ENCODE measurements at regions not wholly inside any gene's neighbourhood (a gene's known extent, or its start where the extent isn't known, plus 50 kb on each side); places are given as distances from the start of the nearest gene placed in this dataset.
"Not testable (repeated sequence)": the region's sequence is repeated elsewhere in the genome, so short reads cannot be mapped to it uniquely, and the experiment has no call there.

GRCh38 chr18:78268226-78268988 is 711.2 kb upstream of the SALL3 start:
- DNase-seq (ENCODE audit: low read depth): no peak
- H3K4me3 ChIP-seq (ENCODE audit: low read depth, low read length): no peak overlapping the region
- no peak for TF ChIP-seq MYC (IDR thresholded peaks at IDR 0.05; ENCODE audit: low read depth, low read length)
- TF ChIP-seq MAX (IDR thresholded peaks at IDR 0.05; ENCODE audit: low read depth, low read length): no peak
- no peak for TF ChIP-seq POLR2A (IDR thresholded peaks at IDR 0.05; ENCODE audit: extremely low read depth, insufficient read length)
- no peak for TF ChIP-seq CTCF (IDR thresholded peaks at IDR 0.05; ENCODE audit: low read depth, low read length)

GRCh38 chr18:78271790-78272189 is 707.8 kb upstream of the SALL3 start:
- no peak for TF ChIP-seq CTCF (IDR thresholded peaks at IDR 0.05; ENCODE audit: low read depth, low read length)
- no peak for TF ChIP-seq POLR2A (IDR thresholded peaks at IDR 0.05; ENCODE audit: extremely low read depth, insufficient read length)
- TF ChIP-seq MAX (IDR thresholded peaks at IDR 0.05; ENCODE audit: low read depth, low read length): no peak
- no peak overlapping the region for H3K4me3 ChIP-seq (ENCODE audit: low read depth, low read length)
- no peak for DNase-seq (ENCODE audit: low read depth)

GRCh38 chr18:78273876-78274275 is 705.7 kb upstream of the SALL3 start:
- H3K4me3 ChIP-seq (ENCODE audit: low read depth, low read length): no peak overlapping the region
- no peak for DNase-seq (ENCODE audit: low read depth)
- no peak for TF ChIP-seq CTCF (IDR thresholded peaks at IDR 0.05; ENCODE audit: low read depth, low read length)

GRCh38 chr18:78283425-78283824 is 696.2 kb upstream of the SALL3 start:
- H3K4me3 ChIP-seq (ENCODE audit: low read depth, low read length); DNase-seq (ENCODE audit: low read depth): not testable (repeated sequence)

- no peak for DNase-seq (ENCODE audit: low read depth)
- TF ChIP-seq CTCF (IDR thresholded peaks at IDR 0.05; ENCODE audit: low read depth, low read length) (no peak), POLR2A (IDR thresholded peaks at IDR 0.05; ENCODE audit: extremely low read depth, insufficient read length) (no peak), MYC (IDR thresholded peaks at IDR 0.05; ENCODE audit: low read depth, low read length) (no peak), MAX (IDR thresholded peaks at IDR 0.05; ENCODE audit: low read depth, low read length) (no peak)
- no peak overlapping the region for H3K4me3 ChIP-seq (ENCODE audit: low read depth, low read length)
Measured at GRCh38 chr18:78292618-78293380, 686.8 kb upstream of the SALL3 start.

- H3K4me3 ChIP-seq (ENCODE audit: low read depth, low read length): no peak overlapping the region
- no peak for DNase-seq (ENCODE audit: low read depth)
- TF ChIP-seq CTCF (IDR thresholded peaks at IDR 0.05; ENCODE audit: low read depth, low read length) (no peak), MYC (IDR thresholded peaks at IDR 0.05; ENCODE audit: low read depth, low read length) (no peak), POLR2A (IDR thresholded peaks at IDR 0.05; ENCODE audit: extremely low read depth, insufficient read length) (no peak)
Measured at GRCh38 chr18:78293540-78293939, 686.1 kb upstream of the SALL3 start.
